BJ (cell line): ENCODE measurements at regions not wholly inside any gene's neighbourhood (a gene's known extent, or its start where the extent isn't known, plus 50 kb on each side); places are given as distances from the start of the nearest gene placed in this dataset.

ENCODE experiments used
- CTCF ChIA-PET: fragments of 350-600 bp; formaldehyde crosslinking; extraction: SDS; loops from one replicate; lab custom pipeline; 2021; ENCODE audit warnings: antibody characterized with exemption, inconsistent platforms; lab: Yijun Ruan, JAX
- POLR2A ChIA-PET: fragments of 300-600 bp; sonication (Branson Sonifier 250); formaldehyde crosslinking; extraction: SDS; loops from one replicate; lab custom pipeline; 2021; ENCODE audit warnings: antibody characterized with exemption; lab: Charles Lee
- DNase-seq: peaks from one replicate; pipeline ENCODE4 v3.0.0-alpha.2; 2011; ENCODE audit warnings: low read depth
- H3K27me3 ChIP-seq: 2 replicates; pipeline ENCODE4 v1.6.0; 2011; ENCODE audit warnings: low read length; ENCODE audit not compliant: control insufficient read depth, insufficient read depth
- H3K36me3 ChIP-seq: 2 replicates; pipeline ENCODE4 v1.5.1; 2011; ENCODE audit warnings: low read length; ENCODE audit not compliant: control insufficient read depth, insufficient read depth
- H3K4me3 ChIP-seq: 2 replicates; pipeline ENCODE4 v1.5.1; 2011; ENCODE audit warnings: low read depth, mild to moderate bottlenecking, control low read depth, low read length
- CTCF ChIP-seq: IDR thresholded peaks from 2 replicates; pipeline ENCODE4 v1.5.1; 2011; ENCODE audit warnings: low read depth, mild to moderate bottlenecking, control low read depth, inconsistent platforms, low read length, moderate library complexity; ENCODE audit not compliant: insufficient read depth

DNA sequence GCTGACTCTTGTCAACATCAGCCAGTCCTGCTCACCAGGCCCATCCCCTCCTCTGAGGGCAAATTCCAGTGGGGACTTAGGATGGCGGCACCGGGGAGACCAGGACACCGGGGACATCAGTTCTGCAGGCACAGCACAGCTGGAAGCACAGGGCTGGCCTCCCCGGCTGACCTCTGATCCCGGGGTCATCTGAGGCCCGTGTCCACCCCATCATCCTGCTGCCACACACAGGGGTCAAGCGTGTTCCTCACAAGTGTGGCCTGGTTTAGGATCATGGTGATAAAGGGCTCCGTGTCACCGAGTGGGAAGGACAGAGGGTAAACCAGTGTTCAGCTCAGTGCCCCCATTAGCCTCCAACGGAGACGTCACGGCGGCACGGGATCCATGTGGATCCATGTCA, 58.1 kb upstream of the CTDP1 start:
- Histone ChIP-seq H3K27me3 (peaks cover 8% of the 10 kb centered on the region), H3K36me3 (no peaks in the 10 kb centered on the region), H3K4me3 (no peak overlapping the region)
- ChIA-PET CTCF (no interaction called here), POLR2A (no interaction called here)
- DNase-seq, result no peak
- TF ChIP-seq CTCF, result no peak

- no peaks in the 10 kb centered on the region for H3K36me3 ChIP-seq
- TF ChIP-seq CTCF, result no peak
- POLR2A ChIA-PET, result no interaction called here
- CTCF ChIA-PET, result no interaction called here
- no peak for DNase-seq
- H3K4me3 ChIP-seq, result no peak overlapping the region
- peaks cover 8% of the 10 kb centered on the region for H3K27me3 ChIP-seq
Measured at GRCh38 chr18:79622004-79622403, 57.6 kb upstream of the CTDP1 start.

GRCh38 chr18:79624356-79625170, 55.0 kb upstream of the CTDP1 start:
- TF ChIP-seq CTCF, result no peak
- no peak overlapping the region for H3K4me3 ChIP-seq
- ChIA-PET POLR2A (no interaction called here), CTCF (interaction anchor here (0.6 to 1.5 kb wide), 4 partner anchors 18 to 245 kb away, joined by 3 to 6 read pairs (median 3); no protein-coding TSS in a partner anchor)
- peaks cover 11% of the 10 kb centered on the region for H3K27me3 ChIP-seq
- H3K36me3 ChIP-seq, result no peaks in the 10 kb centered on the region
- no peak for DNase-seq

DNA sequence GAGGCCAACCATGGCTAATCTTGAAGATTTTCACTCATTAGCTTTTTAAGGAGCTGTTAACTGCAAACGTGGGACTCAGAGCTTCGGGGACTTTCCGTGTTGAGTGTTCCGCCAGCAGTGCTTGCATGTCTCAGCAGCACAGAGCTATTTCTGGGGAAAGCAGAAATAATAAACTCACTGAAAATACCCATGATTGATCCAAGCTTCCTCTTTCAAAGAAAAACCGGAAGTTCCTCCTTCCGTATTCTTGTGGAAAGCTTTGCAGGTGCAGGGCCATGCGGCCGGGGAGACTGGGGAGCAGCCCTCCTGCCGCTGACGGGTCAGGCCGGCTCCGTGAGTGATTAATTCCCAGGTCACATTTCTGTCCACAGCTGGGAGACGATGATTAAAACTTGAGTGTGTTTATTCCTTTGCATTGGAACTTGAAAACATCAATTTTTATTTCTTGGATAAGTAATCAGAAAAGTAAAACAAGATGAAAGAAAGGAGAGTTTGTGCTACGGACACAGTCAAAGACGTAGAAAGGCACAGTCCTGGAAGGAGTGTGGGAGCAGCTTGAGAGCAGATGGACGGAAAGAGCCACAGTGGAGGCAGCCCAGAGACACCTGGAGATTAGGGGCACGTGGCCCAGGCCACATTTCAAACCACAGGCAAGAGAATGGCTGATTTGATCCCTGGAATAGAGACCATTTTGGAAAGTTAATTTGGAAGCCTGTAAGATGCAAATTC, 54.2 kb upstream of the CTDP1 start:
- Histone ChIP-seq H3K36me3 (no peaks in the 10 kb centered on the region), H3K27me3 (peaks cover 11% of the 10 kb centered on the region), H3K4me3 (no peak overlapping the region)
- CTCF ChIA-PET, result interaction anchor here (1.1 to 1.5 kb wide), 3 partner anchors 18 to 246 kb away, joined by 3 to 6 read pairs (median 3); no protein-coding TSS in a partner anchor
- POLR2A ChIA-PET, result no interaction called here
- no peak for TF ChIP-seq CTCF
- DNase-seq, result no peak

DNA sequence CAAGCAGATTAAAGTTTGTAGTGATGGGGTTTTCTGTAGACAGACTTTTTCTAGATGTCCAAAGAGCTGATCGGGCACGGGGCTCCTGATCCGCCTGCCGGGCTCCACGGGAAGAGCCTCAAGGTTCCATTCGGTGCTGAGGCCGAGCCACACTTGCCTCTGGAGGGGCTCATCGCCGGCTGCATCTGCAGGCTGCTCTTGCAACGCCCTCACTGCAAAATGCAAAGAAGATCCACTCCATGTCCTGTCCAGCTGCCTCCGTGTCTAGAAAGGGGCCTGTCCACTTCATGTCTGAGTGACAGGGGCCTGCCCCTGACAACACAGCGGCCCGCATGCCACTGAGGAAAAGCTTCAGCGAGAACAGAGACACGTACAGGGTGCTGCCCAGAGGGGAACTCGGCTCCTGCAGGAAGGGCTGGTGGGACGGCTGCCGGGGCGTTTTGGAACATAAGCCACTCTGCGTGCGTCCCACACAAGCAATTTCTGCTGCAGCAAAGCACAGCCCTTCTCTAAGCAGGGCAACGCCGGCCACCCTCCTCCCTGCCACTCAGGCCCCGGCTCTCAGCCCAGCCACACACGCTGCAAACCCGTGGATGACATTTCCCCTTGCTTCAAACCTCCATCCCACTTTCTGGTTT, 53.6 kb upstream of the CTDP1 start:
- Histone ChIP-seq H3K27me3 (peaks cover 11% of the 10 kb centered on the region), H3K36me3 (no peaks in the 10 kb centered on the region), H3K4me3 (no peak overlapping the region)
- no peak for TF ChIP-seq CTCF
- DNase-seq, result no peak
- ChIA-PET POLR2A (no interaction called here), CTCF (interaction anchor here (1.1 to 1.4 kb wide), 2 partner anchors 17 to 247 kb away, joined by 3 to 6 read pairs; no protein-coding TSS in a partner anchor)
